Ecto neural progenitor cell (in vitro differentiated cells): ENCODE measurements at regions not wholly inside any gene's neighbourhood (a gene's known extent, or its start where the extent isn't known, plus 50 kb on each side); places are given as distances from the start of the nearest gene placed in this dataset.
A peak's percentile ranks its signal among the peaks of the same experiment; 100 is the strongest.

Experiments used
- DNase-seq: peaks from one replicate; pipeline ENCODE4 v3.0.0-alpha.2; 2018; ENCODE audit warnings: low spot score

DNA sequence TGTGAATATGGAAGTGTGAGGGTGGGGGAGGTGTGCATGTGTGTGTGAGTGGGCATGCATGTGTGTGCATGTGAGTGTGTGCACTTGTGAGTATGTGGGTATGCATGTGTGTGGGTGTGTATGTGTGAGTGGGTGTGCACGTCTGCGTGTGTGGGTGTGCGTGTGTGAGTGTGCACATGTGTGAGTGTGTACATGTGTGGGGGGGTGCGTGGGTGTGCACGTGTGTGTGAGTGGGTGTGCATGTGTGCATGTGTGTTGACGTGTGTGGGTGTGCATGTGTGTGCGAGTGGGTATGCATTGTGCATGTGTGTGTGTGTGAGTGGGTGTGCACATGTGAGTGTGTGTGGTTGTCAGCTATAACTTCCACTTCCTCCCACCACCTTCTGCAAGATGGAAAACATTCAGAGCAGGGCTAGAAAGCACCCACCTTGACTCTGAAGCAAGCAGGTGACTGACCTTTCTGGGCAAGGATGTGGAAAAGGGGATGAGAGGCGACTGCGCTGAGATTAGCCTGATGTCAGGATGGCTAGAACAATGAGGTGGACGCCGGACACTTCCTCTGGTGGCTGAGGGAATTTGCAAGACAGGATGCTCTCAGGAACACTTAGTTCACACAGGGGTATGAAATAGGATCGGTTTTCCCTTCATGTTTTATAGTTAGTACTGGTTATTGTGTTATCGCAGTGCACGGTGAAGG, 103.6 kb downstream of the ACKR3 start:
- peak; percentile 23 for DNase-seq

DNA sequence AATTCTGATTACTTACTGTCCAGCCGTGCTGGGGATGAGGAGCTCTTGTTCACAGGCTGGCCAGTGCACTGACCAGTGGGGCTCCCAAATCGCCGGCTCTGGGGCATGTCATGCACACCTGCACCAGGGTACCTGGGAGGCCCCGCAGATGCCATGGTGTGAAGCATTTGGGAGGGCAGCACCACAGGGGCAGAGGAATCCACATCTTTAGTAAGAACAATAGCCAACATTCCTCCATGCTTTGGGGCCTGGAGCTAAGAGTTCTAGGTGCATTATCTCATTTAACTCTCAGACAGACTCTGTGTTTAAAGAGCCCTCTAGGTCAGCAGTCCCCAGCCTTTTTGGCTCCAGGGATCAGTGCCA, 104.2 kb downstream of the ACKR3 start:
- no peak for DNase-seq

DNA sequence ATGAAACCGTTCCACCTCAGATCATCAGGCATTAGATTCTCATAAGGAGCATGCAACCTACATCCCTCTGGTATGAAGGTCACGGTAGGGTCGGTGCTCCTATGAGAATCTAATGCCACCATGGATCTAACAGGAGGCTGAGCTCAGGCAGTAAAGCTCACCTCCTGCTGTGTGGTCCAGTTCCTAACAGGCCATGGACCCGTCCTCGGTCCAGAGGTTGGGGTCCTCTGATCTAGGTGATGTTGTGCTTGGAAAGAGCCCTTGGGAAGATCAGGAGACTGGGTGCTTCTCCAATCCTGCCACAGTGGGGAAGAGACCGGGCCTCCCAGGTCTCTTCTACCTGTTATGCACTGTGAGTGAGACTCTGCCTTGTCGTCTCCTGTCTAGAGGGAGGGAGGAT, 104.6 kb downstream of the ACKR3 start:
- DNase-seq, result peak; percentile 13

- peak; percentile 24 for DNase-seq
These were observed 105.0 kb downstream of the ACKR3 start for GRCh38 chr2:236674646-236675045.

DNA sequence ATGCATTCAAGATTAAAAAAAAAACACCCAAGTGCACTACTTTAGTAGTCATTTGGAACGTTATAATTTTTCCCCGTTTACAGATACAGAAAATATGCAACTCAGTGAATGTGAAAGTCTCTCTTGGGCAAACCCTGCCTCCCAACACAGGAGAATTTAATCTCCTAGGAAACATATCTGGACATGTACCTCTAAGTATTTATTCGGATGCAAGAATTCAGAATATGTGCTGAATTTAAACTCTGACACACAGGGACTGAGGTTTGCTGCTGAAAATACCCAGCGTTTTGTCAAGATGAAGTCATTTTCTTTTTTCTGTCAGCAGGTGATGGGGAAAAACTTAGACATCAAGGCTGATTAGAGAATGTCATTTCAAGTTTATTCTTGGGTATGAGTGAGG, 105.4 kb downstream of the ACKR3 start:
- no peak for DNase-seq

DNA sequence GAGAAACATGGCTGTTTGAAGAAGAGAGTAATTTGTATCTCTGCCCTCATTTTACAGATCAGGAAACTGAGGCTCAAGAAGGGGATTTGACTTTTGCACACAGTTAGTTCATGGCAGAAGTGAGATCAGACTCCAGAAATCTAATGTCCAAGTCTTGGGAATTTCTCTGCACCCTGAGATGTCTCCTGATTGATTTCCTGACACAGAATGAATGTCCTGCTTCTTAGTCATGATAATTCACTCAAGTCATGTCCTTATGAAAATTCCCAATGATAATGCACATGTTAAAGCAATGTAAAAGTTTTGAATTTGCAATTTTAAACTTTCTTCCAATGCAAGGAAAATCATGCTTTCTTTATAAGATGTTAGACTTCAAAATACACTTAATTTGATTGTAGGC, 105.9 kb downstream of the ACKR3 start:
- no peak for DNase-seq

- no peak for DNase-seq
These were observed 106.7 kb downstream of the ACKR3 start for GRCh38 chr2:236676136-236676873.

GRCh38 chr2:236677368-236677767, 107.7 kb downstream of the ACKR3 start:
- no peak for DNase-seq

GRCh38 chr2:236678307-236678975, 108.8 kb downstream of the ACKR3 start:
- DNase-seq, result no peak

DNA sequence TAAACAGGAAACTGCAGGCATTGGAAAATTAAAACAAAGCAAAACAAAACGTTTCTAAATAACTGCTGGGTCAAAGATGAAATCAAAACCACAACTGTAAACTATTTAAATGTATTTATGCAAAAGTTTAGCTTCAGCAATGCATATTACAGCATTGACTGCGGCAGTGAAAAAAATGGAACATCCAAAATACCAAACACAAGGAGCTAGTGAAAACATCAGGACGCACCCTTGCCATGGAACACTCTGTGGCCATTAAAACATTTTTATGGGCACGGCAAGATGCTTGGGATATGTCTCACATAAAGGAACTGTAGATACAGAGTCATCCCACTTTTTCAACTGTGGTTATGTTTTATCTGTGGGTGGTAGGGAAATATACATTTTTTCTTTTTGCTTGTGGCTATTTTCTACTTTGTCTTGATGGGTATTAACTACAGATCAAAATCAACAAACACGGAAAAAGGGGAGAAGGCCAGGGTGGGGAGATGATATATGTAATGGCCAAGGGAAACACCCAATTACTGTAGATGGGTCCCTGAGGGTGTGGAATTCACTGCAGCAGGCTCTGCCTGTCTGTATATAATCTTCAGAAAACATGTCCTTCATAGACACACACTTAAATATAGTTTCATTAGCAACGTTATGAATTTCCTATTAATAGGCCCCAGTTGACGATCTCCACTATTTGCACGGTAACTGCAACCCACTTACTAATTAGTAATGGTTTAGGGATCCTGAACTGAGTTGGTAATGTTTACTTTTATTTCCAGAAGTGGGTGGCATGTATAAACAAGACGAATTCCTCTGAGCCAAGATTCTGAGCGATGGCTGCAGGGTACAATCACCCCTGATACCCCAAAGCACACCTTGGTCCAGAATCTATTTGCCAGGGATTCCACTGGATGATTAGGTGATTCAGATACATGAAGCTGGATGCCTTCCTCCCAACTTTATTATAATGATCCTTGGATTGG, 110.5 kb downstream of the ACKR3 start:
- no peak for DNase-seq

DNA sequence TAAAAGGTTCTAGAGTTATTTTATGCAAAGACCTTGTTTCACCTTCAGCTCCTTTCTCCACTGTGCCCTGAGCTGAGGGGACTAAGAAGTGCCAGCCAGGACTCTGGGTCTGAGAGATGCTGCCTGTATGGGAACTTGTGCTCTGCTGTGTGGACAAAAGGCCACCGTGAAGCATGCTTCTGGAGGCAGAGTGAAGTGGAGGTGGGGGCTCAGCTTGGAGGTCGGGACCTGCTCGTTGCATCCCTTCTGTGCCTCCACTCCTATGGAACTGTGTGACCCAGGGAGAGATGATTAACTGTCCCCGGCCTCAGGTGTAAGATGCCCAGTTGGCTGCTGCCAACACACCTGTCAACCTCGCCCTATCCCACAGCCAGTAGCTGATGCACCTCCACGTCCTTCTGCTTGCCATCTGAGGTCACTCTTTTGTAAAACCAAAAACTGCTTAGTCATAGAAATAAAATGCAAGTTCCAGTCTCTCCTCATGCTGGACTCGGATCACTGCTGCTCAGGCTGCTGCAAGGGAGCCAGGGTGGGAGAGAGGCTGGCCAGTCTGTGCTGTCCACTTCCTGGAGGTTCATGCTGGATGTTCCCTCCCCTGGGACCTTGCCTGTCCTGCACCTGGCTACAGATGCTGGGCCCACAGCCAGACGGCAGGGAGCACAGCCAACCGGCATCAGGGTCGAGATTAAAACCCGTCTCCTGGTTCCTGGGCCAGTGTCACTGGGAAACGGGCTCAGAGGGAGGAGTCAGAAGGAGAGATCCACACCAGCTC, 113.2 kb downstream of the ACKR3 start:
- no peak for DNase-seq

DNA sequence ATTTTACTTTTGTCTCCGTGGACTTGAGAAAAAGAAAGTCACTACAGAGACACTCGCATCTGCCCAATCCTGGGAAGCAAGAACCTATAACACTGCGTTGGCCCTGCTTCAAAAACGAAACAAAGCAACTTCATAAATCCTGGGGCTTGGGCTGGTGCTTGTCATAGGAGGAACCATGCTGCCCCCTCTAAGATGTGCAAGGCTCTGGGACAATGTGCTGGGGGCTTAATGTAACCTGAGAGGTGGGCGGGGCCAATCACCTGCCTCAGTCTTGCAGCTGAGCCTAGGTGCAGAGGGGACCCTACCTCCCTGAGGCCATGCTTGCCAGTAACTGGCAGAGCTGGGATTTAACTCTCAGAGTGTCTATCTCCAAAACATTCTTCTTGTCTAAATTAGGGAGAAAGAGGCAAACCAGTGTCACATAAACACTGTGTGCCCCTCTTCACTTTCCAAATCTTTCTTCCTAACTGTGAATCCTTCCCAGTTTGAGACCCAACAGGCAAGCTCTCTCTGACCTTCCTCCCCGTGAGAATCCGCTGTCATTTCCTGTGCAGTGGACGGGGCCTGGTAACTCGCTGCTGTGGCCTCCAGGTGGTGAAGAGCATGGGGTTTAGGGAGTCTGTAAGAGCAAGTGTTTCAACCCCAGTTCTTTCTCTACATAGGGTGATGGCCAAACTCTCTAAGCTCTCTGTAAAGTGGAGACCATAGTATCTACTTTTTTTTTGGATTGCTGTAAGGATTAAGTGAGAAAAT, 115.1 kb downstream of the ACKR3 start:
- DNase-seq, result no peak

GRCh38 chr2:236685361-236685760, 115.7 kb downstream of the ACKR3 start:
- DNase-seq, result no peak

DNA sequence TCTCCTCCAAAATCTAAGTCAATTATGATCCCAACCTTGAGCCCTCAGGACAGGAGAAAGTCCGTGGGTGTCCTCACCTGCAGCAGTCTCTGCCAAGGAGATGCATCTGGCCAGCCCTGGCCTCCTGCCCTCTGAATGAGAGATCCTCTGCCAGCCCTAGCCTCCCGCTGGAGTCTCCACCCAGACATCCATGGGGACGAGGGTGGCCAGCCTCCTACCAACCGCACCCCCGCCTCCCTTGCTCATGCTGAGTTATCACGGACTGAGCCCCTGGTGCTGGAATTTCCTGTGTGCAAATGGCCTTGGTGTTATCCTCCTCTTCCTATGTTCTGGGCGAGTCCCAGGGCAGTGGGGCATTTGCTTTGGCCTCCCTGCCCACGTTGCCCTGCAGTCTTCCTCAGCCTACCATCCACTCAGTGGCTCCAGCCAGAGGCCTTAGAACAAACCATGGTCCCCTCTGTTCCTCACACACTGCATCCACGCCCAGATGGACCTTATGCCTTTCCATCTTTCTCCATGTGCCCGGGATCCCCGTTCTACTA, 116.4 kb downstream of the ACKR3 start:
- no peak for DNase-seq

DNA sequence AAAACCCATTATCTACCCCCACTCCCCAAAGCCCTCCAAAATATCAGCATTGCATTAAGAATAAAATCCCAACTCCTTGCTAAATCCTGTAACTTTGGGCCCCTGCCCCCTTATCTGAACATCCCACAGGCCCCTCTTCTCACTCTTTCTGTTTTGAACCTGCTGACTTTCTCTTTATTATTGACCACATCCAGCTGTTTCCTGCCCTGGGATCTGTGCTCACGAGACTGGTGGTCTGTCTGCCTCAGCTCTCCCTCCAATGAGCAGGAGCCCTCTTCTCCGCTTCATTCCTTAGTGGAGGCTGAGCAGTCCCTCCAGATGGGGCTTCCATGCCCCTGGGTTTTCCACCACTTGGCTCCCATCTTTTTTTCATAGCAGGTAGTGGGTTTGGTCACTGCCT, 116.9 kb downstream of the ACKR3 start:
- DNase-seq, result no peak

GRCh38 chr2:236687296-236687965, 117.8 kb downstream of the ACKR3 start:
- DNase-seq, result no peak

DNA sequence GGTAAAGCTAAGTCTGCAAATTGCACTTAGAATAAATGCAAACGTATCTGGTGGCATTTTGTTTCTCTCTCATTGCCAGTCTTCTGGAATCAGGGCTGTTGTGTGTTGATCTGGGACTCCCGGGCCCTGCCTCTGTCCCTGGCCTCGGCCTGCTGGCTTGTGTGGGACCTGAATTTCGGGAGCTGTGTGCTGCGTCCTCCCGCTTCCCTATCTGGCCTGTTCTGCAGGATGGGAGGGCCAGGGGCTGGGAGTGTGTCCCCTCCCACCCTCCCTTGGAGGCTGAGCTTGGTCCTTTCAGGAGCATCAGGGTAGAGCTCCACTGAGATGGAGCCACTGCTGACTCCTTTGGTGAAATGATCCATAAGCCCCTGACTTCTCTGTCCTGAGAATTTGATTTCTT, 118.5 kb downstream of the ACKR3 start:
- DNase-seq, result no peak

DNA sequence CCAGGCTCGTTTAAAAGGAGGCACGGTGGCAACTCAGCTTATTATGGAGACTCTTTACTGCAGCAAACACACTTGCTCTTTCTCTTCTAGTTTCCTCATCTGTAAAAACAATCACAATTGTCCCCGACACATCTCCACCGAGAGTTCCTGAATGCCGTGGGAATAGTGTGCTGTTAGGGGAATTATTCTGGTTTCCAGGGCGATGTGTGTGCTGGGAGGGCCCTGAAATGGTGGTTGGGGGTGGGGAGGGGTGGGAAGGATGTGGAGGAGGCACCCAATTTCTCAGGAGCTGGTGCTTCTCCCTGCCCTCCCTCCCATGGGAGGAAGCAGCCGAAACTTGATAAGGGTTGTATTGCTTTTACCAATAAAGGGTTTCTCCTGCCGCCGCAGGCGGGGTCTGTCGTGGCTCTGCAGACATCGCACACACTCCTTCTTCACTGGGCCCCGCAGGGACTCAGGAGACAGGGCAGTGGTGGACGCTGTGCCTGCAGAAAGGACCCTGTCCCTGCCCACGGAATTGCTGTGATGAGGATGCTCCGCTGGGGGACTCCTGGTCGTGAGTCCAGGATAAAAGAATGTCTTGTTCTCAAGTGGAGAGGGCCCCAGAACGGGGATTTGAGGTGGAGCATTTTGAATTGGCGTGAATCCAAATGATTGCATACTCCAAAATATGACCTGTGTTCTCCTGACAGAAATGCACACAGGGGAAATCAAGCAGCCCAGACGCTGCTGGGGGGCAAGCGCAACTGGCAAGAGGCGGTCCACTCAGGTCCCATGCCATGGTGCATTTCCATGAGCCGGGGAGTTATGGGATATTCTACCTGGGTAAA, 119.2 kb downstream of the ACKR3 start:
- no peak for DNase-seq

DNA sequence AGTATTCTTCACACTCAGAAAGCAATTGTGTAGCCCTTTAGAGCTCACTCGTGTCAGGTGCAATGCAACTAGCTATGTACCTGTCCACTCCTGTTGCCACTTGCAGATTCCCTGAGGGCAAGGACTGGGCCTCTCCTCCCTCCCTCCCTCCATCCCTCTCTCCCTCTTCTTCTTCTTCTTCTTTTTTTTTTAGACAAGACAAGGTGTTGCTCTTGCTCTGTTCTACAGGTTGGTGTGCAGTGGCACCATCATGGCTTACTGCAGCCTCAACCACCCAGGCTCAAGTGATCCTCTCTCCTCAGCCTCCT, 119.7 kb downstream of the ACKR3 start:
- no peak for DNase-seq
